Peyer's patch (tissue), 4 donors: ENCODE measurements at regions not wholly inside any gene's neighbourhood (a gene's known extent, or its start where the extent isn't known, plus 50 kb on each side); places are given as distances from the start of the nearest gene placed in this dataset.

Experiments used
- CTCF ChIP-seq, 6 experiments: fragments of 450-650 bp in 4 of 6; fragments of 200-600 bp in 2 of 6; sonication (generic) in 1 of 6; IDR thresholded peaks; one replicate each; pipeline ENCODE4 v1.5.1; 2017 to 2019; ENCODE audit warnings: antibody characterized with exemption in 6 of 6, mild to moderate bottlenecking in 3 of 6, moderate library complexity in 1 of 6
- POLR2A ChIP-seq, 2 donors: fragments of 450-650 bp; IDR thresholded peaks; one replicate each; pipeline ENCODE4 v1.5.1; 2017; ENCODE audit warnings: antibody characterized with exemption in 2 of 2, mild to moderate bottlenecking in 2 of 2, moderate library complexity in 2 of 2

DNA sequence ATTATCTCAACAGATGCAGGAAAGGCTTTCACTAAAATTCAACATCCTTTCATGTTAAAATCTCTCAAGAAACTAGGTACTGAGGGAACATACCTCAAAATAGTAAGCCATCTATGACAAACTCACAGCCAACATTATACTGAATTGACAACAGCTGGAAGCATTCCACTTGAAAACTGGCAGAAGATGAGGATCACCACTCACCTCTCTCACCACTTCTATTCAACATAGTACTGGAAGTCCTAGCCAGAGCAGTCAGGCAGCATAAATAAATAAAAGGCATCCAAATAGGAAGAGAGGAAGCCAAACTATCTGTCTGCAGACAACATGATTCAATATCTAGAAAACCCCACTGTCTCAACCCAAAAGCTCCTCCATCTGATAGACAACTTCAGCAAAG, 203.6 kb upstream of the GRAMD2B start:
- no peak for TF ChIP-seq POLR2A (IDR thresholded peaks at IDR 0.05)
- TF ChIP-seq CTCF (IDR thresholded peaks at IDR 0.05): no peak
